ENCODE measurements at regions not wholly inside any gene's neighbourhood (a gene's known extent, or its start where the extent isn't known, plus 50 kb on each side); places are given as distances from the start of the nearest gene placed in this dataset.

GRCh38 chr7:46015107-46015868 is 94.2 kb upstream of the IGFBP3 start:
- Mint-ChIP-seq H3K4me3 (no peak overlapping the region), H3K27me3 (ENCODE audit: insufficient read depth) (no peaks in the 10 kb centered on the region; the same call in 1 of the 2 replicates), H3K36me3 (ENCODE audit: low read depth) (no peaks in the 10 kb centered on the region), H3K9me3 (no peaks in the 10 kb centered on the region), H3K4me1 (ENCODE audit: low read depth) (no peaks in the 10 kb centered on the region), H3K27ac (no peak overlapping the region)
- DNase-seq = no peak
- TF ChIP-seq CTCF (IDR thresholded peaks at IDR 0.05) = no peak

GRCh38 chr7:46011501-46011900 is 90.4 kb upstream of the IGFBP3 start:
- Mint-ChIP-seq H3K4me3 (no peak overlapping the region), H3K9me3 (no peaks in the 10 kb centered on the region), H3K4me1 (ENCODE audit: low read depth) (no peaks in the 10 kb centered on the region), H3K27ac (no peak overlapping the region), H3K27me3 (ENCODE audit: insufficient read depth) (peaks cover 2% of the 10 kb centered on the region; the same call in 1 of the 2 replicates), H3K36me3 (ENCODE audit: low read depth) (no peaks in the 10 kb centered on the region)
- no peak for DNase-seq
- TF ChIP-seq CTCF (IDR thresholded peaks at IDR 0.05) = no peak

- no peak for TF ChIP-seq CTCF (IDR thresholded peaks at IDR 0.05)
- no peak for DNase-seq
- H3K9me3 Mint-ChIP-seq = no peaks in the 10 kb centered on the region
- H3K36me3 Mint-ChIP-seq (ENCODE audit: low read depth) = no peaks in the 10 kb centered on the region
- H3K27ac Mint-ChIP-seq = no peak overlapping the region
- H3K4me3 Mint-ChIP-seq = no peak overlapping the region
- H3K4me1 Mint-ChIP-seq (ENCODE audit: low read depth) = no peaks in the 10 kb centered on the region
- peaks cover 2% of the 10 kb centered on the region; the same call in 1 of the 2 replicates for H3K27me3 Mint-ChIP-seq (ENCODE audit: insufficient read depth)
Observed at GRCh38 chr7:46011059-46011458, 90.0 kb upstream of the IGFBP3 start.

GRCh38 chr7:46009211-46009610 is 88.1 kb upstream of the IGFBP3 start:
- no peak for TF ChIP-seq CTCF (IDR thresholded peaks at IDR 0.05)
- peaks cover 14% of the 10 kb centered on the region for H3K4me1 Mint-ChIP-seq (ENCODE audit: low read depth)
- peaks cover 2% of the 10 kb centered on the region; the same call in 1 of the 2 replicates for H3K27me3 Mint-ChIP-seq (ENCODE audit: insufficient read depth)
- no peak overlapping the region for H3K27ac Mint-ChIP-seq
- DNase-seq = no peak
- H3K9me3 Mint-ChIP-seq = no peaks in the 10 kb centered on the region
- H3K4me3 Mint-ChIP-seq = no peak overlapping the region
- no peaks in the 10 kb centered on the region for H3K36me3 Mint-ChIP-seq (ENCODE audit: low read depth)

GRCh38 chr7:46007990-46008643 is 87.0 kb upstream of the IGFBP3 start:
- H3K36me3 Mint-ChIP-seq (ENCODE audit: low read depth) = no peaks in the 10 kb centered on the region
- TF ChIP-seq CTCF (IDR thresholded peaks at IDR 0.05) = no peak
- no peaks in the 10 kb centered on the region for H3K9me3 Mint-ChIP-seq
- no peak for DNase-seq
- peaks cover 2% of the 10 kb centered on the region; the same call in 1 of the 2 replicates for H3K27me3 Mint-ChIP-seq (ENCODE audit: insufficient read depth)
- peaks cover 25% of the 10 kb centered on the region for H3K4me1 Mint-ChIP-seq (ENCODE audit: low read depth)
- H3K27ac Mint-ChIP-seq = no peak overlapping the region
- no peak overlapping the region for H3K4me3 Mint-ChIP-seq
